Rectal smooth muscle tissue (tissue), 1 donor: ENCODE measurements at regions not wholly inside any gene's neighbourhood (a gene's known extent, or its start where the extent isn't known, plus 50 kb on each side); places are given as distances from the start of the nearest gene placed in this dataset.

Experiments
- H3K27ac ChIP-seq: one replicate; pipeline ENCODE4 v1.7.0; 2013; ENCODE audit warnings: low read depth, low read length, inconsistent platforms
- H3K27me3 ChIP-seq: one replicate; pipeline ENCODE4 v1.7.0; 2013; ENCODE audit warnings: low read length; ENCODE audit not compliant: control insufficient read depth, insufficient read depth
- H3K36me3 ChIP-seq: one replicate; pipeline ENCODE4 v1.7.0; 2013; ENCODE audit warnings: low read length; ENCODE audit not compliant: control insufficient read depth, insufficient read depth
- H3K4me1 ChIP-seq: one replicate; pipeline ENCODE4 v1.7.0; 2013; ENCODE audit warnings: low read length; ENCODE audit not compliant: control insufficient read depth, insufficient read depth
- H3K4me3 ChIP-seq: one replicate; pipeline ENCODE4 v1.7.0; 2013; ENCODE audit warnings: low read length
- H3K9ac ChIP-seq: one replicate; pipeline ENCODE4 v1.7.0; 2013; ENCODE audit warnings: low read length

- H3K4me1 ChIP-seq: peaks cover 5% of the 10 kb centered on the region
- H3K4me3 ChIP-seq: no peak overlapping the region
- no peaks in the 10 kb centered on the region for H3K36me3 ChIP-seq
- no peak overlapping the region for H3K9ac ChIP-seq
- H3K27ac ChIP-seq: no peak overlapping the region
- no peaks in the 10 kb centered on the region for H3K27me3 ChIP-seq
These were observed 252.8 kb downstream of the MTX2 start for GRCh38 chr2:176521878-176522670.

- no peaks in the 10 kb centered on the region for H3K27me3 ChIP-seq
- no peak overlapping the region for H3K4me3 ChIP-seq
- H3K4me1 ChIP-seq: no peaks in the 10 kb centered on the region
- H3K36me3 ChIP-seq: no peaks in the 10 kb centered on the region
- H3K27ac ChIP-seq: no peak overlapping the region
- no peak overlapping the region for H3K9ac ChIP-seq
These were observed 255.8 kb downstream of the MTX2 start for GRCh38 chr2:176525086-176525485.

- Histone ChIP-seq H3K27me3 (no peaks in the 10 kb centered on the region), H3K4me1 (no peaks in the 10 kb centered on the region), H3K27ac (no peak overlapping the region), H3K4me3 (no peak overlapping the region), H3K36me3 (no peaks in the 10 kb centered on the region), H3K9ac (no peak overlapping the region)
These were observed 258.0 kb downstream of the MTX2 start for GRCh38 chr2:176526995-176527901.

GRCh38 chr2:176531608-176532007 lies 262.4 kb downstream of the MTX2 start:
- Histone ChIP-seq H3K9ac (no peak overlapping the region), H3K36me3 (no peaks in the 10 kb centered on the region), H3K27me3 (no peaks in the 10 kb centered on the region), H3K4me3 (no peak overlapping the region), H3K4me1 (no peaks in the 10 kb centered on the region), H3K27ac (no peak overlapping the region)

- H3K27ac ChIP-seq: no peak overlapping the region
- no peaks in the 10 kb centered on the region for H3K4me1 ChIP-seq
- H3K27me3 ChIP-seq: no peaks in the 10 kb centered on the region
- no peak overlapping the region for H3K4me3 ChIP-seq
- no peak overlapping the region for H3K9ac ChIP-seq
- H3K36me3 ChIP-seq: no peaks in the 10 kb centered on the region
These were observed 264.4 kb downstream of the MTX2 start for GRCh38 chr2:176533505-176534193.

GRCh38 chr2:176534798-176535466 lies 265.7 kb downstream of the MTX2 start:
- no peaks in the 10 kb centered on the region for H3K27me3 ChIP-seq
- H3K36me3 ChIP-seq: no peaks in the 10 kb centered on the region
- no peak overlapping the region for H3K27ac ChIP-seq
- no peak overlapping the region for H3K4me3 ChIP-seq
- H3K4me1 ChIP-seq: no peaks in the 10 kb centered on the region
- H3K9ac ChIP-seq: no peak overlapping the region

GRCh38 chr2:176535467-176536113 lies 266.3 kb downstream of the MTX2 start:
- Histone ChIP-seq H3K4me3 (no peak overlapping the region), H3K36me3 (no peaks in the 10 kb centered on the region), H3K27ac (no peak overlapping the region), H3K4me1 (no peaks in the 10 kb centered on the region), H3K9ac (no peak overlapping the region), H3K27me3 (no peaks in the 10 kb centered on the region)

GRCh38 chr2:176536439-176537133 lies 267.3 kb downstream of the MTX2 start:
- H3K4me1 ChIP-seq: no peaks in the 10 kb centered on the region
- H3K4me3 ChIP-seq: no peak overlapping the region
- no peak overlapping the region for H3K9ac ChIP-seq
- no peaks in the 10 kb centered on the region for H3K27me3 ChIP-seq
- no peaks in the 10 kb centered on the region for H3K36me3 ChIP-seq
- H3K27ac ChIP-seq: no peak overlapping the region

GRCh38 chr2:176537932-176538331 lies 268.7 kb downstream of the MTX2 start:
- Histone ChIP-seq H3K36me3 (no peaks in the 10 kb centered on the region), H3K9ac (no peak overlapping the region), H3K27me3 (no peaks in the 10 kb centered on the region), H3K4me3 (no peak overlapping the region), H3K4me1 (no peaks in the 10 kb centered on the region), H3K27ac (no peak overlapping the region)

GRCh38 chr2:176540995-176541394 lies 271.8 kb downstream of the MTX2 start:
- Histone ChIP-seq H3K36me3 (no peaks in the 10 kb centered on the region), H3K27me3 (no peaks in the 10 kb centered on the region), H3K4me1 (no peaks in the 10 kb centered on the region), H3K9ac (no peak overlapping the region), H3K27ac (no peak overlapping the region), H3K4me3 (no peak overlapping the region)

- Histone ChIP-seq H3K36me3 (no peaks in the 10 kb centered on the region), H3K4me1 (no peaks in the 10 kb centered on the region), H3K27ac (no peak overlapping the region), H3K4me3 (no peak overlapping the region), H3K27me3 (no peaks in the 10 kb centered on the region), H3K9ac (no peak overlapping the region)
These were observed 273.2 kb downstream of the MTX2 start for GRCh38 chr2:176542476-176542875.
